ENCODE measurements at regions not wholly inside any gene's neighbourhood (a gene's known extent, or its start where the extent isn't known, plus 50 kb on each side); places are given as distances from the start of the nearest gene placed in this dataset.
A peak's percentile ranks its signal among the peaks of the same experiment; 100 is the strongest.

- H3K27ac ChIP-seq (ENCODE audit: low read depth in 1 of 2, low read length in 2 of 2) = no peak overlapping the region
- TF ChIP-seq CTCF (IDR thresholded peaks at IDR 0.05) = no peak
- Mint-ChIP-seq H3K27me3 (ENCODE audit: low read depth in 3 of 3) (no peaks in the 10 kb centered on the region), H3K4me1 (peaks cover 2% of the 10 kb centered on the region), H3K27ac (no peak overlapping the region), H3K9me3 (peaks cover 4 to 26% (median 10%) of the 10 kb centered on the region in 7 donors), H3K36me3 (no peaks in the 10 kb centered on the region), H3K4me3 (no peak overlapping the region)
- H3K4me3 ChIP-seq (replicated peaks in 1 of 3; ENCODE audit: low read depth in 2 of 3, low read length in 3 of 3) = no peak overlapping the region
- no peak overlapping the region for H2AFZ ChIP-seq (ENCODE audit: insufficient read depth, low read depth, low read length, poor library complexity, severe bottlenecking)
- H4K20me1 ChIP-seq (ENCODE audit: insufficient read depth, low read length) = no peaks in the 10 kb centered on the region
- H3K9me3 ChIP-seq (replicated peaks in 1 of 2; ENCODE audit: control insufficient read depth in 1 of 2, insufficient read depth in 1 of 2, low read length in 2 of 2) = peaks cover 0 to 2% of the 10 kb centered on the region in 2 donors
- H3K27me3 ChIP-seq (ENCODE audit: control insufficient read depth in 2 of 2, insufficient read depth in 2 of 2, low read length in 2 of 2) = no peaks in the 10 kb centered on the region
- peak in 1 of 3 donors; percentile 10 for DNase-seq
- H3K4me2 ChIP-seq (replicated peaks; ENCODE audit: extremely low read depth, low read length, poor library complexity, severe bottlenecking) = no peak overlapping the region
- H3K9ac ChIP-seq (ENCODE audit: insufficient read depth, low read length, poor library complexity, severe bottlenecking) = no peak overlapping the region
- intact Hi-C loops (cut with micrococcal nuclease) = no loop called here
- no peaks in the 10 kb centered on the region for H3K79me2 ChIP-seq (ENCODE audit: insufficient read depth, low read length)
- H3K36me3 ChIP-seq (replicated peaks in 1 of 2; ENCODE audit: control insufficient read depth in 1 of 2, insufficient read depth in 2 of 2, low read length in 2 of 2) = no peaks in the 10 kb centered on the region
- H3K4me1 ChIP-seq (ENCODE audit: control insufficient read depth in 1 of 2, insufficient read depth in 2 of 2, low read length in 2 of 2) = no peaks in the 10 kb centered on the region
Measured at GRCh38 chr2:160783474-160783873, 289.9 kb upstream of the RBMS1 start.

DNA sequence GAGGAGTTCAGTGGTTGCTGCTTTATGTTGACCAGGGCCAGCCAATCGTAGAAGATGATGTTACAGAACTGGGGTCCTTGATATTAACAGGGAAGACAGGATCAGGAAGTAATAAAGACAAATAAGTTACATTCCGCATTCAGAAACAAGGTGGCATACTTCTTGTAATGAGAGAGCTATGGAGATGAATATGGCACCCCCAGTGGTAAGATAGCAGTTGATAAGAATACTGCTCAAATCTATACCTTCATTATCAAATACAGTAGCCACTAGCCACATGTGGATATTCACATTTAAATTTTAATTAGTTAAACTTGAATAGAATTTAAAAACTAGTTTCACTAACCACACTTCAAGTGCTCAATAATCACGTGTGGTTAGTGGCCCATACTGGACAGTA lies 290.4 kb upstream of the RBMS1 start:
- Mint-ChIP-seq H3K4me1 (peaks cover 2% of the 10 kb centered on the region), H3K9me3 (peaks cover 0 to 21% (median 5%) of the 10 kb centered on the region in 7 donors), H3K4me3 (no peak overlapping the region), H3K36me3 (no peaks in the 10 kb centered on the region), H3K27ac (no peak overlapping the region), H3K27me3 (ENCODE audit: low read depth in 3 of 3) (no peaks in the 10 kb centered on the region)
- H3K36me3 ChIP-seq (replicated peaks in 1 of 2; ENCODE audit: control insufficient read depth in 1 of 2, insufficient read depth in 2 of 2, low read length in 2 of 2) = no peaks in the 10 kb centered on the region
- WGBS (ENCODE audit: insufficient coverage) = no CpG with 5 or more reads among the region's 3 CpGs
- peak; percentile 18 for TF ChIP-seq CTCF (IDR thresholded peaks at IDR 0.05)
- no peak for DNase-seq
- no peaks in the 10 kb centered on the region for H3K79me2 ChIP-seq (ENCODE audit: insufficient read depth, low read length)
- no peak overlapping the region for H3K4me2 ChIP-seq (replicated peaks; ENCODE audit: extremely low read depth, low read length, poor library complexity, severe bottlenecking)
- no peak overlapping the region for H3K9ac ChIP-seq (ENCODE audit: insufficient read depth, low read length, poor library complexity, severe bottlenecking)
- H2AFZ ChIP-seq (ENCODE audit: insufficient read depth, low read depth, low read length, poor library complexity, severe bottlenecking) = no peak overlapping the region
- H3K9me3 ChIP-seq (replicated peaks in 1 of 2; ENCODE audit: control insufficient read depth in 1 of 2, insufficient read depth in 1 of 2, low read length in 2 of 2) = no peaks in the 10 kb centered on the region
- intact Hi-C loops (cut with micrococcal nuclease) = no loop called here
- H4K20me1 ChIP-seq (ENCODE audit: insufficient read depth, low read length) = no peaks in the 10 kb centered on the region
- no peaks in the 10 kb centered on the region for H3K27me3 ChIP-seq (ENCODE audit: control insufficient read depth in 2 of 2, insufficient read depth in 2 of 2, low read length in 2 of 2)
- no peak overlapping the region for H3K4me3 ChIP-seq (replicated peaks in 1 of 3; ENCODE audit: low read depth in 2 of 3, low read length in 3 of 3)
- no peaks in the 10 kb centered on the region for H3K4me1 ChIP-seq (ENCODE audit: control insufficient read depth in 1 of 2, insufficient read depth in 2 of 2, low read length in 2 of 2)
- H3K27ac ChIP-seq (ENCODE audit: low read depth in 1 of 2, low read length in 2 of 2) = no peak overlapping the region

Measured in CD14-positive monocyte (primary cell).